ENCODE measurements at regions not wholly inside any gene's neighbourhood (a gene's known extent, or its start where the extent isn't known, plus 50 kb on each side); places are given as distances from the start of the nearest gene placed in this dataset.

DNA sequence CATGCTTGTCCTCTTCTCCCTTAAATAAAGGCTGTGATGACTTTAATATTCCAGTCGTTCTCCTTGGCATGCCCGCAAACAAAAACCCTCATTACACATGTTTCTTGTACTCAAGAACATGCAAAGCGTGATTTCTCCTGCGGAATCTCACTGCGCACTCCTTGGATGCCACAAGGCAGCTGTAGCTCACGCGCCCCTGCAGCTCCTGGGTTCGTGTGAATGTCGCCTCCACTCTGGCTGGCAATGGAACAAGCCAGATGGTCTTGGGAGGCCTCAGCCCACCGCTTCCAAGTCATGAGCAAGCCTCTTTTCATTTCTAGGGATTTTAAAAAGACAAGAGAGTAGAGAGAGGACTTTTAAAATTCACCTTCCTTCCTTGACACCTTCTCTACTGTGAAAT, 403.8 kb downstream of the PCNX1 start:
- DNase-seq (ENCODE audit: low spot score in 2 of 2) = no peak
- 69 to 74% methylated on average over 10 of the region's 10 CpGs for WGBS, 2 donors
- intact Hi-C loops (cut with DNase I; ENCODE audit: low total_unique reads) = no loop called here
- TF ChIP-seq POLR2A (IDR thresholded peaks at IDR 0.05) = no peak
- TF ChIP-seq, protein P1, sequence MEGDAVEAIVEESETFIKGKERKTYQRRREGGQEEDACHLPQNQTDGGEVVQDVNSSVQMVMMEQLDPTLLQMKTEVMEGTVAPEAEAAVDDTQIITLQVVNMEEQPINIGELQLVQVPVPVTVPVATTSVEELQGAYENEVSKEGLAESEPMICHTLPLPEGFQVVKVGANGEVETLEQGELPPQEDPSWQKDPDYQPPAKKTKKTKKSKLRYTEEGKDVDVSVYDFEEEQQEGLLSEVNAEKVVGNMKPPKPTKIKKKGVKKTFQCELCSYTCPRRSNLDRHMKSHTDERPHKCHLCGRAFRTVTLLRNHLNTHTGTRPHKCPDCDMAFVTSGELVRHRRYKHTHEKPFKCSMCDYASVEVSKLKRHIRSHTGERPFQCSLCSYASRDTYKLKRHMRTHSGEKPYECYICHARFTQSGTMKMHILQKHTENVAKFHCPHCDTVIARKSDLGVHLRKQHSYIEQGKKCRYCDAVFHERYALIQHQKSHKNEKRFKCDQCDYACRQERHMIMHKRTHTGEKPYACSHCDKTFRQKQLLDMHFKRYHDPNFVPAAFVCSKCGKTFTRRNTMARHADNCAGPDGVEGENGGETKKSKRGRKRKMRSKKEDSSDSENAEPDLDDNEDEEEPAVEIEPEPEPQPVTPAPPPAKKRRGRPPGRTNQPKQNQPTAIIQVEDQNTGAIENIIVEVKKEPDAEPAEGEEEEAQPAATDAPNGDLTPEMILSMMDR (IDR thresholded peaks at IDR 0.05) = no peak
- H3K4me3 ChIP-seq (ENCODE audit: low read depth, poor library complexity, severe bottlenecking) = no peak overlapping the region

DNA sequence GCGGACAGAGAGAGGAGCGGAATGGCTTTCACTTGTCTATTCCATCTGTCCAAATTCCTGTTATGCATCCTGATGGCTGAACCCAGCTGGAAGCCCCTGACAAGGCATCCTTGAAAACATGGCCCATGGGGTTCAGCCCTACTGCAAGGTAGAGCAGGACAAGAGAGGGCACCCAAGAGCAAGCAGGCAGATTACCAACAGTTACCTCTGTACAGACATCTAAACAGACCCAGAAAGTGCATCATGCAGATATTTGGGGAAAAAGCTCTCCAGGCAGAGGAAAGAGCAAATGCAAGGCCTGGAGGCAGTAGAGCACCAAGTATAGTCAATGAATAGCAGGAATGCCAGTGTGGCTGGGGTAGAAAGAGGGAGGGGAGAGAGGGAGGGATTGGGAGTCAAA, 407.5 kb downstream of the PCNX1 start:
- DNase-seq (ENCODE audit: low spot score in 2 of 2) = no peak
- TF ChIP-seq, protein P1 (IDR thresholded peaks at IDR 0.05) = no peak
- TF ChIP-seq POLR2A (IDR thresholded peaks at IDR 0.05) = no peak
- 95 to 100% methylated on average over 2 of the region's 2 CpGs for WGBS, 2 donors
- intact Hi-C loops (cut with DNase I; ENCODE audit: low total_unique reads) = no loop called here
- H3K4me3 ChIP-seq (ENCODE audit: low read depth, poor library complexity, severe bottlenecking) = no peak overlapping the region

DNA sequence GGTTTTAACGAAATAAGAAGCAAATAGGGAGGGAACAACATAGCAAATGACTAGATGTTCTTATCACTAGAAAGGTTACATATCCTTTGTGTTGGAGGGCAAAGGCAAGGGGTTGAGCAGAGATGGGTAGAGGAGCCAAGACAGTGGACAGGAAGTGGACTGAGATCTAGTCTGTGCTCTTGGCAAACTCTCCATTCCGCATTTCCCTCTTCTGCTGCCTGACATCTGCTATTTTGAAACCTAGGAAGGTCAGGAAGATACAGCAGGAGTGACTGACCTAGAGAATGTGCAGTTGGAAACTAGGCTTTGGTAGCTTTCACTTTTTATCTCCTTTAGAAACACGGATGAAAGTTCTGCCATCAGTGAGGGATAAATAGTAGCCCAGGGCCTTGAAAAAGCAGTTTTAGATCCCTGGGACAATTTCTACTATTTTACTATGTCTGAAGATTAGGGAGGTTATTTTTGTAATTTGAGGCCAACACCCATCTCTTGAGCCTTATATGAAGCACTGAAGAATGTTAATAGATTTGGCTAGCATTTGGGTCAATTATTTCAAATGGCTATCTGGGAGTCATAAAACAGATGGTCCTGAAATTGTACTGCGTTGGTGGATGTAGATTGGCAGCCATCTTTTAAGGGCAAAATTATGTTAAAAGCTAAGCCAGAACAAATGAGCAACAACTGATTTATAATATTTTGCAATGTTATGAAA, 410.3 kb downstream of the PCNX1 start:
- H3K4me3 ChIP-seq (ENCODE audit: low read depth, poor library complexity, severe bottlenecking) = no peak overlapping the region
- WGBS, 2 donors = 59 to 71% methylated on average over 4 of the region's 4 CpGs
- DNase-seq (ENCODE audit: low spot score in 2 of 2) = no peak
- intact Hi-C loops (cut with DNase I; ENCODE audit: low total_unique reads) = no loop called here
- TF ChIP-seq, protein P1 (IDR thresholded peaks at IDR 0.05) = no peak

DNA sequence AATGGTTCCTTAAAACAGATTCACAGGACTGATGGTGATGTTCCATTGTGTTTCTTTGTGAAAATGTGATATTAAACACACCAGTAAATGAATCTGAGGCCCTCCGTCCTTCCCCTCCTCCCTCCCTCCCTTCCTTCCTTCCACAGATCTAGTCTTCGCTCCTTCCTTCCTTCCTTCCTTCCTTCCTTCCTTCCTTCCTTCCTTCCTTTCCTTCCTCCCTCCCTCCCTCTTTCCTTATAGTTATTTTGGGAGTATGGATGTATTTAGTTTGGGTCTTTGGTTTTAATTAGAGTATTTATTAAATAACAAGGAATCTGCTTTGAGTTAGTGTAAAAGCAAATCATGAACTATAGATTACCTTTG, 410.8 kb downstream of the PCNX1 start:
- intact Hi-C loops (cut with DNase I; ENCODE audit: low total_unique reads) = no loop called here
- 74 to 77% methylated on average over 2 of the region's 2 CpGs for WGBS, 2 donors
- DNase-seq (ENCODE audit: low spot score in 2 of 2) = no peak
- TF ChIP-seq, protein P1 (IDR thresholded peaks at IDR 0.05) = no peak
- TF ChIP-seq POLR2A (IDR thresholded peaks at IDR 0.05) = no peak
- H3K4me3 ChIP-seq (ENCODE audit: low read depth, poor library complexity, severe bottlenecking) = no peak overlapping the region

DNA sequence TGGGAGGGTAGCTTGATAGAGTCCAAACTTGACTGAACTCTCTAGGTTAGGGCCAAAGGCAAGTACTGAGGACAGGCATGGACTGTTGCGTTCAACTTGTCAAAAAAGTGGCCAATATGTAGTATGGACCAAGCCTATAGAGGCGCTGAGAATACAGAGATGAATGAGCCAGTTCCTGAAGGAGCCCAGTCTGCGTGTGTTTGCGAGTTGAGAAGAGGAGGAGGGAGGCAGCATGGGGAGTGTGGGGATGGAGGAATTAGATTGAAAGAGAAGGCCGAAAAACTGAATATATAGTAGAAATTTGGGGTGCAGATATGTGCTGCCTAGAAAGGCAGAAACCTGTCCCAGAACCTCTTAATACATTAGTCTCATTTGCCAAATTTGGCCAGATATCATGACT, 412.4 kb downstream of the PCNX1 start:
- TF ChIP-seq, protein P1 (IDR thresholded peaks at IDR 0.05) = no peak
- TF ChIP-seq POLR2A (IDR thresholded peaks at IDR 0.05) = no peak
- peak overlapping the region; percentile 11 for H3K4me3 ChIP-seq (ENCODE audit: low read depth, poor library complexity, severe bottlenecking)
- DNase-seq (ENCODE audit: low spot score in 2 of 2) = peak in 1 of 2 donors; percentile 18
- intact Hi-C loops (cut with DNase I; ENCODE audit: low total_unique reads) = loop anchor here (10.0 kb wide), 1 partner anchor 405 kb away; no protein-coding TSS in a partner anchor
- 10 to 24% methylated on average over 5 of the region's 5 CpGs for WGBS, 2 donors

Data from lower leg skin (tissue), 4 donors.